HEK293 (cell line): ENCODE measurements at regions not wholly inside any gene's neighbourhood (a gene's known extent, or its start where the extent isn't known, plus 50 kb on each side); places are given as distances from the start of the nearest gene placed in this dataset.

Experiments used
- CTCF ChIA-PET: fragments of 350-600 bp; formaldehyde crosslinking; extraction: SDS; loops from one replicate; lab custom pipeline; 2021; ENCODE audit warnings: antibody characterized with exemption; lab: Yijun Ruan, JAX
- POLR2A ChIA-PET: fragments of 300-600 bp; formaldehyde crosslinking; extraction: SDS; loops from one replicate; lab custom pipeline; 2020; ENCODE audit warnings: antibody characterized with exemption, inconsistent platforms; lab: Yijun Ruan, JAX
- H3K27ac ChIP-seq: fragments of 200-500 bp; sonication (Bioruptor generic); 2 replicates; pipeline ENCODE4 v1.5.1; 2014; ENCODE audit warnings: low read depth, low read length, control low read depth, inconsistent platforms; ENCODE audit errors: extremely low read depth
- H3K36me3 ChIP-seq, 2 experiments: fragments of 200-500 bp in 1 of 2; sonication (Bioruptor generic) in 1 of 2; 1 replicate in 1 of 2; 2 replicates in 1 of 2; pipeline ENCODE4 v1.5.1; 2014 to 2017; ENCODE audit warnings: inconsistent platforms in 2 of 2, low read length in 2 of 2; ENCODE audit not compliant: control insufficient read depth in 2 of 2, insufficient read depth in 1 of 2
- H3K4me1 ChIP-seq: fragments of 200-500 bp; sonication (Bioruptor generic); 2 replicates; pipeline ENCODE4 v1.5.1; 2014; ENCODE audit warnings: mild to moderate bottlenecking, low read length, inconsistent platforms; ENCODE audit not compliant: control insufficient read depth, insufficient read depth
- H3K4me3 ChIP-seq: 2 replicates; pipeline ENCODE4 v1.5.1; 2011; ENCODE audit warnings: low read depth, mild to moderate bottlenecking, control low read depth, low read length, moderate library complexity
- H3K9me3 ChIP-seq: fragments of 200-500 bp; sonication (Bioruptor generic); 2 replicates; pipeline ENCODE4 v1.5.1; 2014; ENCODE audit warnings: low read depth, low read length, inconsistent platforms; ENCODE audit not compliant: control insufficient read depth, insufficient read depth
- ELK4 ChIP-seq: IDR thresholded peaks from 2 replicates; pipeline ENCODE4 v1.6.1; 2011; ENCODE audit warnings: mild to moderate bottlenecking, low read depth, low read length, borderline replicate concordance
- GLI2 ChIP-seq: fragments of 450-650 bp; formaldehyde crosslinking; IDR thresholded peaks from 2 replicates; pipeline ENCODE4; 2017; ENCODE audit warnings: missing biosample characterization, missing genetic modification characterization, low read depth, borderline replicate concordance
- KLF8 ChIP-seq: fragments of 450-650 bp; formaldehyde crosslinking; IDR thresholded peaks from 2 replicates; pipeline ENCODE4 v1.5.1; 2016; ENCODE audit warnings: missing biosample characterization, missing genetic modification characterization
- REST ChIP-seq: fragments of 450-650 bp; formaldehyde crosslinking; IDR thresholded peaks from 2 replicates; pipeline ENCODE4 v1.5.1; 2016; ENCODE audit warnings: missing biosample characterization, missing genetic modification characterization
- TSHZ1 ChIP-seq: fragments of 450-650 bp; formaldehyde crosslinking; IDR thresholded peaks from 2 replicates; pipeline ENCODE4 v1.5.1; 2016; ENCODE audit warnings: missing biosample characterization, missing genetic modification characterization, borderline replicate concordance
- YY1 ChIP-seq: fragments of 450-650 bp; formaldehyde crosslinking; IDR thresholded peaks from 2 replicates; pipeline ENCODE4 v1.5.1; 2018; ENCODE audit warnings: missing biosample characterization, missing genetic modification characterization
- ZNF155 ChIP-seq: fragments of 450-650 bp; formaldehyde crosslinking; IDR thresholded peaks from 2 replicates; pipeline ENCODE4 v1.5.1; 2016; ENCODE audit warnings: missing biosample characterization, missing genetic modification characterization
- ZNF18 ChIP-seq: fragments of 450-650 bp; formaldehyde crosslinking; IDR thresholded peaks from 2 replicates; pipeline ENCODE4 v1.5.1; 2016; ENCODE audit warnings: missing biosample characterization, missing genetic modification characterization
- ZNF26 ChIP-seq: fragments of 450-650 bp; formaldehyde crosslinking; IDR thresholded peaks from 2 replicates; pipeline ENCODE4 v1.5.1; 2016; ENCODE audit warnings: missing biosample characterization, missing genetic modification characterization
- ZNF398 ChIP-seq: fragments of 450-650 bp; formaldehyde crosslinking; IDR thresholded peaks from 2 replicates; pipeline ENCODE4 v1.5.1; 2017; ENCODE audit warnings: missing biosample characterization, missing genetic modification characterization
- ZNF501 ChIP-seq: fragments of 450-650 bp; formaldehyde crosslinking; IDR thresholded peaks from 2 replicates; pipeline ENCODE4 v1.5.1; 2016; ENCODE audit warnings: missing biosample characterization, missing genetic modification characterization
- ZNF513 ChIP-seq: fragments of 450-650 bp; IDR thresholded peaks from 2 replicates; pipeline ENCODE4 v1.5.1; 2018; ENCODE audit warnings: missing biosample characterization, missing genetic modification characterization
- ZNF521 ChIP-seq: fragments of 450-650 bp; formaldehyde crosslinking; IDR thresholded peaks from 2 replicates; pipeline ENCODE4 v1.5.1; 2017; ENCODE audit warnings: missing biosample characterization, mild to moderate bottlenecking, missing genetic modification characterization
- ZNF555 ChIP-seq: fragments of 450-650 bp; formaldehyde crosslinking; conservative IDR thresholded peaks from 2 replicates; pipeline ENCODE4 v1.5.1; 2017; ENCODE audit warnings: missing biosample characterization, mild to moderate bottlenecking, missing genetic modification characterization, inconsistent platforms
- ZNF626 ChIP-seq: fragments of 450-650 bp; sonication (Bioruptor Pico); formaldehyde crosslinking; IDR thresholded peaks from 2 replicates; pipeline ENCODE4 v1.5.1; 2018; ENCODE audit warnings: missing biosample characterization, missing genetic modification characterization, inconsistent platforms
- ZNF639 ChIP-seq: fragments of 450-650 bp; formaldehyde crosslinking; IDR thresholded peaks from 2 replicates; pipeline ENCODE4 v1.5.1; 2016; ENCODE audit warnings: missing biosample characterization, missing genetic modification characterization
- ZNF654 ChIP-seq: fragments of 450-650 bp; formaldehyde crosslinking; IDR thresholded peaks from 2 replicates; pipeline ENCODE4 v1.5.1; 2016; ENCODE audit warnings: low read depth, missing biosample characterization, missing genetic modification characterization
- ZNF670 ChIP-seq: fragments of 450-650 bp; formaldehyde crosslinking; IDR thresholded peaks from 2 replicates; pipeline ENCODE4 v1.5.1; 2016; ENCODE audit warnings: missing biosample characterization, missing genetic modification characterization, low read depth
- ZNF677 ChIP-seq: fragments of 450-650 bp; IDR thresholded peaks from 2 replicates; pipeline ENCODE4 v1.5.0; 2018; ENCODE audit warnings: missing biosample characterization, mild to moderate bottlenecking, missing genetic modification characterization, moderate library complexity
- ZNF768 ChIP-seq: fragments of 450-650 bp; formaldehyde crosslinking; IDR thresholded peaks from 2 replicates; pipeline ENCODE4 v1.5.1; 2018; ENCODE audit warnings: missing biosample characterization, mild to moderate bottlenecking, missing genetic modification characterization
- ZSCAN23 ChIP-seq: fragments of 450-650 bp; formaldehyde crosslinking; IDR thresholded peaks from 2 replicates; pipeline ENCODE4 v1.5.1; 2016; ENCODE audit warnings: missing biosample characterization, missing genetic modification characterization

- no peak for TF ChIP-seq YY1
- TF ChIP-seq ZNF677 = no peak
- TF ChIP-seq ZNF18 (tag by site-specific recombination) = no peak
- TF ChIP-seq ZNF670 = no peak
- TF ChIP-seq ZNF501 (tag by site-specific recombination) = no peak
- no peak for TF ChIP-seq ZNF521 (tag by site-specific recombination)
- no peak for TF ChIP-seq ZNF398 (tag by site-specific recombination)
- TF ChIP-seq ELK4 = no peak
Observed at GRCh38 chr4:112944006-112944405, 105.4 kb upstream of the ANK2 start (continued).

- Histone ChIP-seq H3K9me3 (no peaks in the 10 kb centered on the region), H3K4me3 (no peak overlapping the region), H3K4me1 (no peaks in the 10 kb centered on the region), H3K36me3 (no peaks in the 10 kb centered on the region), H3K27ac (no peak overlapping the region)
- ChIA-PET CTCF (interaction anchor here (3.8 kb wide), 1 partner anchor 9 kb away, joined by 26 read pairs; no protein-coding TSS in a partner anchor), POLR2A (no interaction called here)
- TF ChIP-seq GLI2 (tag by site-specific recombination) (no peak), ZNF26 (tag by site-specific recombination) (no peak), TSHZ1 (no peak), ZNF654 (tag by site-specific recombination) (no peak), ZNF155 (tag by site-specific recombination) (no peak), ZNF513 (tag by site-specific recombination) (no peak), KLF8 (tag by site-specific recombination) (no peak), ZSCAN23 (tag by site-specific recombination) (no peak), ZNF768 (tag by site-specific recombination) (no peak), ZNF626 (tag by site-specific recombination) (no peak), REST (no peak), ZNF639 (tag by site-specific recombination) (no peak), ZNF555 (tag by site-specific recombination) (no peak)
Observed at GRCh38 chr4:112946127-112946526, 103.3 kb upstream of the ANK2 start.
